Esophagus muscularis mucosa (tissue), 4 donors: ENCODE measurements at regions not wholly inside any gene's neighbourhood (a gene's known extent, or its start where the extent isn't known, plus 50 kb on each side); places are given as distances from the start of the nearest gene placed in this dataset.

Experiments
- DNase-seq: peaks from one replicate; pipeline ENCODE4 v3.0.0-alpha.2; 2017; ENCODE audit errors: extremely low spot score
- H3K27ac ChIP-seq, 4 donors: fragments of 200-600 bp; sonication (generic); replicated peaks in 1 of 4; 1 replicate in 3 of 4; 2 replicates in 1 of 4; pipeline ENCODE4 v1.5.1; 2016 to 2019; ENCODE audit warnings: mild to moderate bottlenecking in 1 of 4
- H3K27me3 ChIP-seq, 4 donors: fragments of 200-600 bp; sonication (generic); one replicate each; pipeline versions ENCODE4 v1.5.1 to v1.6.0; 2016 to 2019
- H3K36me3 ChIP-seq, 4 donors: fragments of 200-600 bp; sonication (generic); one replicate each; pipeline ENCODE4 v1.5.1; 2016 to 2019
- H3K4me1 ChIP-seq, 4 donors: fragments of 200-600 bp; sonication (generic); one replicate each; pipeline ENCODE4 v1.5.1; 2016 to 2019
- H3K4me3 ChIP-seq, 4 donors: fragments of 200-600 bp; sonication (generic); 1 replicate in 2 of 4; 2 replicates in 2 of 4; pipeline ENCODE4 v1.5.1; 2016 to 2019; ENCODE audit warnings: mild to moderate bottlenecking in 4 of 4, moderate library complexity in 1 of 4
- H3K9me3 ChIP-seq, 4 donors: fragments of 200-600 bp; sonication (generic); 1 replicate in 3 of 4; 2 replicates in 1 of 4; pipeline ENCODE4 v1.5.1; 2016 to 2019
- EP300 ChIP-seq: sonication (generic); formaldehyde crosslinking; IDR thresholded peaks from one replicate; pipeline ENCODE4 v1.6.1; 2017; ENCODE audit warnings: antibody characterized with exemption
- POLR2A ChIP-seq: fragments of 450-650 bp; IDR thresholded peaks from one replicate; pipeline ENCODE4 v1.6.1; 2017; ENCODE audit warnings: antibody characterized with exemption, moderate library complexity, mild to moderate bottlenecking, low read depth
- POLR2AphosphoS5 ChIP-seq, 2 donors: sonication (generic); formaldehyde crosslinking; IDR thresholded peaks; one replicate each; pipeline ENCODE4 v1.6.1; 2017; ENCODE audit warnings: antibody characterized with exemption in 2 of 2
- WGBS: methylation state at CpG from one replicate; pipeline ENCODE4 v1.1.5; 2018; 5-methylcytosine and 5-hydroxymethylcytosine counted together
- intact Hi-C: fragments of 100-400 bp; cut with DNase I; formaldehyde crosslinking; loops from one replicate; pipeline ENCODE4 v1.15.1; 2023
- TF ChIP-seq, protein P1 (sequence below), 3 experiments: fragments of 200-600 bp in 2 of 3; fragments of 450-650 bp in 1 of 3; sonication (generic) in 2 of 3; IDR thresholded peaks; one replicate each; pipeline ENCODE4 v1.5.1; 2017 to 2019; ENCODE audit warnings: antibody characterized with exemption in 3 of 3, mild to moderate bottlenecking in 2 of 3, moderate library complexity in 1 of 3

DNA sequence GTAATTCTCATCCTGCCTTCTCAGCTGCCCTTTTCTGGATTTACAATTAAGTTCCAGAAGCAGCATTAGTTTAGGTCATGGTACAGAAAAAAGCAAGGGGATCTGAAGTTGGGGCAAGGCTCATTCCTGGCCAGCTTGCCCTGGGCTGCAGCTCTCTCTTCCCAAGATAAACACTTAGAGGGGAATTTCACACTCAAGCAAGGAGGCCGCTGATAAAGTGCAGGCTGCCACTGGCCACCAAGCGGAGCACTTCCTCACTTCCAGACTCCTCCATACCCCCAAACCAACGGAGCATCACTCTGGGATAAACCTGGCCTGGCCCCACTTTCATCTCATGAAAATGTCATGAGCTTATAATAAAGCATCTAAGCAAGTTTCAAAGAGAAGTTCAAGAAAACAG lies 445.5 kb upstream of the MKI67 start:
- Histone ChIP-seq H3K4me3 (no peak overlapping the region), H3K4me1 (no peaks in the 10 kb centered on the region), H3K27ac (no peak overlapping the region), H3K9me3 (no peaks in the 10 kb centered on the region), H3K27me3 (peaks cover 0 to 10% (median 0%) of the 10 kb centered on the region in 4 donors), H3K36me3 (no peaks in the 10 kb centered on the region)
- intact Hi-C loops = no loop called here
- DNase-seq = peak; percentile 90
- WGBS = 59% methylated on average over 3 of the region's 3 CpGs
- TF ChIP-seq, protein P1, sequence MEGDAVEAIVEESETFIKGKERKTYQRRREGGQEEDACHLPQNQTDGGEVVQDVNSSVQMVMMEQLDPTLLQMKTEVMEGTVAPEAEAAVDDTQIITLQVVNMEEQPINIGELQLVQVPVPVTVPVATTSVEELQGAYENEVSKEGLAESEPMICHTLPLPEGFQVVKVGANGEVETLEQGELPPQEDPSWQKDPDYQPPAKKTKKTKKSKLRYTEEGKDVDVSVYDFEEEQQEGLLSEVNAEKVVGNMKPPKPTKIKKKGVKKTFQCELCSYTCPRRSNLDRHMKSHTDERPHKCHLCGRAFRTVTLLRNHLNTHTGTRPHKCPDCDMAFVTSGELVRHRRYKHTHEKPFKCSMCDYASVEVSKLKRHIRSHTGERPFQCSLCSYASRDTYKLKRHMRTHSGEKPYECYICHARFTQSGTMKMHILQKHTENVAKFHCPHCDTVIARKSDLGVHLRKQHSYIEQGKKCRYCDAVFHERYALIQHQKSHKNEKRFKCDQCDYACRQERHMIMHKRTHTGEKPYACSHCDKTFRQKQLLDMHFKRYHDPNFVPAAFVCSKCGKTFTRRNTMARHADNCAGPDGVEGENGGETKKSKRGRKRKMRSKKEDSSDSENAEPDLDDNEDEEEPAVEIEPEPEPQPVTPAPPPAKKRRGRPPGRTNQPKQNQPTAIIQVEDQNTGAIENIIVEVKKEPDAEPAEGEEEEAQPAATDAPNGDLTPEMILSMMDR (IDR thresholded peaks at IDR 0.05) = no peak
- TF ChIP-seq POLR2AphosphoS5 (IDR thresholded peaks at IDR 0.05) (no peak), EP300 (no peak), POLR2A (no peak)

DNA sequence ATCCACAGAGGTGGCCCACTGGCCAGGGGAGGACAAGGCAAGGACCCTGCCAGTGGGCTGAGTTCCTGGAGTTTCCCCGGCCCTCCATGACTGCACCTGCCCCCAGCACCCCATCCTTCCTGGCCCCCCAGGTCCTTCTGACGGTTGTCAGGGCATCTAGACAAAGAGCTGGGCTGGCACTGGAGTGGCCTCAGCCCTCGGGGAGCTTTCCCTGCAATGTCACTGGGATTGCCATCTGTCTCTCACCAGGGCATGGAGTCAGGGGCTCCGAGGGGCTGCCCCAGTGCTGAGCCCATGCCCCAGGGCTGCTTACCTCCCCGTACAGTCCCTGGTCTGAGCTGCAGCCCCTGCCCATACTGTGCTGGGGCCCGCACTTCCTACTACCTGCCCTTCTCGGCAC lies 446.5 kb upstream of the MKI67 start:
- Histone ChIP-seq H3K4me3 (no peak overlapping the region), H3K36me3 (no peaks in the 10 kb centered on the region), H3K9me3 (no peaks in the 10 kb centered on the region), H3K4me1 (no peaks in the 10 kb centered on the region), H3K27ac (no peak overlapping the region), H3K27me3 (peaks cover 0 to 10% (median 0%) of the 10 kb centered on the region in 4 donors)
- TF ChIP-seq POLR2AphosphoS5 (IDR thresholded peaks at IDR 0.05) (no peak), POLR2A (no peak), EP300 (no peak)
- TF ChIP-seq, protein P1 (IDR thresholded peaks at IDR 0.05) = no peak
- DNase-seq = peak; percentile 92
- intact Hi-C loops = no loop called here
- 75% methylated on average over 2 of the region's 7 CpGs for WGBS

DNA sequence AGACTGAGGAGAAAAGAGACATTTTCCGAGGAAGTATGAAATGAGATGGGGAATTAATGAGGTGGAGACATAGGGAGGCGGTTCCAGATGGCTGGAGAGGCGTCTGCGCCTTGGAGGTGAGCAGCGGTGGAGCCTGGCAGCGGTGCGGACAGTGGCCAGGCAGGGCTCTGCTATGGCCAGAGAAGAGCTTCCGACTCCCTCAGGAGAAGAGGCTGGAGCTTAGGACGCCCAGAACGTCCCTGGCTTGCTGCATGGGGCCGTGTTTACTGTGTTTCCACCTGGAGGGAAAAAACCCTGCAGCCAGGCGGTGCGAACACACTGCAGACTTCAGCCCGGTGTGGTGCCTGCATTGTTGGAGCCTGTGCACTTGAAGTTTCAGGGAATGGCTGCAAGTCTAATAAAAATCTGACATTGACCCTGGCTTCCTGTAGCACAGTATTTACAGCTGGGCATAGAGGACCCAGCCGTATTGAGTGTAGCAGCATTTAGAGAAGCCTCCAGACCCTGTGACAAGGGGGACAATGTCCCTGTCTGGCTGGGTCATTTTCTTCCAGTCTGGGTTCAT lies 447.1 kb upstream of the MKI67 start:
- no peak for TF ChIP-seq POLR2AphosphoS5 (IDR thresholded peaks at IDR 0.05)
- TF ChIP-seq EP300 = no peak
- TF ChIP-seq, protein P1 (IDR thresholded peaks at IDR 0.05) = no peak
- no peak for TF ChIP-seq POLR2A
- H3K4me3 ChIP-seq = no peak overlapping the region
- peaks cover 0 to 10% (median 0%) of the 10 kb centered on the region in 4 donors for H3K27me3 ChIP-seq
- intact Hi-C loops = no loop called here
- WGBS = 81% methylated on average over 12 of the region's 15 CpGs
- H3K4me1 ChIP-seq = no peaks in the 10 kb centered on the region
- no peaks in the 10 kb centered on the region for H3K9me3 ChIP-seq
- DNase-seq = no peak
- H3K36me3 ChIP-seq = no peaks in the 10 kb centered on the region
- H3K27ac ChIP-seq = no peak overlapping the region

DNA sequence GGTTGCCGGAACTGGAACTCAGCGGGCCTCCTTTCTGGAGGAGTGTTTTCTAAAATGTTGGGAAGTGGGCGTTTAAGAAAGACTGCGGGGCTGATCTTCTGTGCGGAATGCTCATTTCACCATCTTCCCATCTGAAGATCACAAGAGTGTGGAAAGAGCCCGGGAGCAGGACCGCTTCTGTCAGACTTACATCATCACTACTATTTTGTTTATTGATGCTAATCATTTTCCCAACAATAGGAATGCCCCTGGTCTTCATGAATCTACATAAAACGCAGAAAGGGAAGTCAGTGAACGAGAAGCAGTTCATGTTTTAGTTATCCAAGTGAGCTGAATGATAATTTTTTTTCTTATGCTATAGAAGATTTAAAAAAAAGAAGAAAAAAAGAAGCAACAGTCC lies 447.8 kb upstream of the MKI67 start:
- Histone ChIP-seq H3K4me1 (no peaks in the 10 kb centered on the region), H3K27me3 (peaks cover 0 to 10% (median 0%) of the 10 kb centered on the region in 4 donors), H3K27ac (no peak overlapping the region), H3K36me3 (no peaks in the 10 kb centered on the region), H3K4me3 (no peak overlapping the region), H3K9me3 (no peaks in the 10 kb centered on the region)
- WGBS = 85% methylated on average over 9 of the region's 9 CpGs
- TF ChIP-seq EP300 (no peak), POLR2A (no peak), POLR2AphosphoS5 (IDR thresholded peaks at IDR 0.05) (no peak)
- TF ChIP-seq, protein P1 (IDR thresholded peaks at IDR 0.05) = no peak
- DNase-seq = no peak
- intact Hi-C loops = no loop called here
